ENCODE measurements at regions not wholly inside any gene's neighbourhood (a gene's known extent, or its start where the extent isn't known, plus 50 kb on each side); places are given as distances from the start of the nearest gene placed in this dataset.

DNA sequence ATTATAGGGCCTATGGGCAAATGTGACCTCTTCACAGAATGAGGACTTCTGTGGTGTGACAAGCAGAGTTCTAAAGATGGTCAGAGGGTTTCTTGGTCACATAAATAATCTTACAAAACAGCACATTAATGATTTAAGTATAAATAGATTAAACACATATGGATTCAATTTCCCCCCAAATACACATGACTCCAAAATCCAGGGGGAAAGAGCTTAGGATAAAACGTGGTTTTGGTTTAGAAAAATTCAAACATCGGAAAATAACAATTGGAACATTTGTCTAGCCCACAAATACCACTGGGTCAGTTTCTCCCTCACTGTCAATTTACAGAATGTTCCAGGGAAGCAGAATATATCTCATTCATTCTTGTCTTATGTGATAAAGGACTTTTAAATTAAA is 283.1 kb downstream of the COG6 start:
- DNase-seq (ENCODE audit: low read depth): no peak

DNA sequence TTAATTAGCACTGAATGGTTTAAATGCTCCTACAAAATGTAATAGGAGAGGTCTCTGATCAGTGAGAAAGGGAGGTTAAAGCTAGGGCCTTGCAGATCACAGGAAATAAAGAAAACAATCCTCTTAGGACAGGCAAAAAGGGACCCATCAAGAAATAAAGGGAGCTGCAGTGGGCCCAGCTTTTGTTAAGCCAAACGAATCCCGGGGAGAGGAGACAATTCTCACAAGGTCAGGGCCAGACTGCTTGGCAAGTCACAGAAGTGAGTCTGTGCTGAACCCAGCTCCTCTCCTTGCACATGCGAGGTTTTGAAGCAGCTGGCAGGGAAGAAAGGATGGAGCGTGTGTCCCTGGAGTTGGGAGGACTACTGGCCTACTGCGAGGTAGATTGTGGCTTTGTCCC is 285.8 kb downstream of the COG6 start:
- DNase-seq (ENCODE audit: low read depth): no peak

DNA sequence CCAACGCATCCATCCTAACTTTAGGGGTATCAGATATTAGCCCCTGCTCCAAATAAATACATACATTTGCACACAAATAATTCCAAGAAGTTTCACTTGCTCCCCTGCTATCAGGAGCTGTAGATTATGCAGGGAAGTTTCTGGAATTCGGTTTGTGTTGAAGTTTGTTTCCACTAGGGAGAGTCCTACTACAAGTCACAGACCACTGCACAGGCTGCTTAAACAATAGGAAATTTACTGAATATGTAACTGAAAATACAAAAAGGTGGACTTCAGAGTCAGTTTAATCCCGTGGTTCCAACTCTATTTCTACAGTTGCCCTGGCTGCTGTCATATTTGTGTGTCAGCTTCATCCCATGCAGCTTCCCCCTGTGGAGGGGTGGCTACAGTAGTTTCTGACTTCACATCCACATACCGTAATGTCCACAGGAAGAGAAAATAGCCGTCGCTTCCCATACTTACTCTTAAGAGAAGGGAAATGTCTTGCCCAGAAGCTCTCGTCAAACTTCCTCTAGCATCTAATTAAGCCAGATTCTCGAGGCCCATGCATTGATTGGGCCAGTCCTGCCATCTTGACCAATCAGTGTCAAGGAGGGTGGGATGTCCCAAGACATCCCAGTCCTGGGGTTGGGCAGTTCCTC is 286.6 kb downstream of the COG6 start:
- no peak for DNase-seq (ENCODE audit: low read depth)

GRCh38 chr13:39942552-39943273 is 287.3 kb downstream of the COG6 start:
- DNase-seq (ENCODE audit: low read depth): peak; percentile 81

DNA sequence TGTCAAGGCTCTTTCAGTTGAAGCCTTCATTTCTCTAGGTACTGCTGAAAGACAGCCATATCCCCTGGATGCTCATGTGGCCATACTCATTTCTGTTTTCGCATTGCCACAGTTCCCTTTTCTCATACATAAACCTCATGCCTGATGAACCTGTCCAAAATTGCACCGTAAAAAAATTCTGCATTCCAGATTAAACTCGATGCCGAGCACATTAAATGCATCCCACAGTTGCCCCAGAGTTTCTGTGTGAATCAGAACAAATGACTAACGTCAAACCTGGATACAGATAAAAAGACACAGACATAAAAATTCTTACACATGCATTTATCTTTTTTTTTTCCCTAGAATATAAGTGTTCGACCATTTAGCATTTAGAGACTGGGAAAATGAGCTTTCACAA is 288.2 kb downstream of the COG6 start:
- no peak for DNase-seq (ENCODE audit: low read depth)

DNA sequence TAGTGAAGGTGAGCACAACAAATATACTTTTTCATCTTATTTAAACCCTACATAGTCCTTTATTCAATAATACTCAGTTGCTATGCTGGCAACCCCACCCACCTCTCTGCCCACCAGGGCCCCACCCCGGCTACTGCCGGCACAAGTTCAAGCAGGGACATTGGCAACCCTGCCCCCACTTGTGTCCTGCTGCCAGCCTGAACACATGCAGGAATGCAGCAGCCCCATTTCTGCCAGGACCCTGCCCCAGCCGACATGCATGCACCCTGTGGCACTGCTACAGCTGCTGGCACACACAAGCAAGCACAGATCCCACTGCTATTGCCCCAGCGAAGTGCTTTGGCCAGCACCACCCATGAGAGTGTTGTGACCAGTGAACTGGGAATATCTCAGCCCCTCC is 289.8 kb downstream of the COG6 start:
- DNase-seq (ENCODE audit: low read depth): no peak

GRCh38 chr13:39946769-39947168 is 291.3 kb downstream of the COG6 start:
- DNase-seq (ENCODE audit: low read depth): no peak

DNA sequence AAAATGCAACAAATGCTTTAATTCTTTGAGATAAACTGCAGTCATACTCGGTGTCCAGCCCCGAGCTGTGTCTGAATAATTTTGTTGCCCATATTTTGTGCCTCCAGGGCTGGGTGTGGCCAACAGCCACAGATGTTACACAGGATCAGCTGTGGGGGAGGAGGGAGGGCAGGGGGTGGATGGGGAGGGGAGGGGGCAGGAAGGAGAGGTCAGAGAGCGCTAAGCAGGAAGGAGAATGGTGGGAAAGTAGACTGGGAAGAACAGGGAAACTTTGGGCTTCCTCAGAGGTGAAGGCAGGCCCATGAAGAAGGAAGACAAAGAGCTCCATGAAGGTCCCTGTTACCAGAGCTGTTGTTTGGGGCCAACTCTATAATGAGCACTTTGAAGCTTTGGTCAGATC is 295.8 kb downstream of the COG6 start:
- no peak for DNase-seq (ENCODE audit: low read depth)

DNA sequence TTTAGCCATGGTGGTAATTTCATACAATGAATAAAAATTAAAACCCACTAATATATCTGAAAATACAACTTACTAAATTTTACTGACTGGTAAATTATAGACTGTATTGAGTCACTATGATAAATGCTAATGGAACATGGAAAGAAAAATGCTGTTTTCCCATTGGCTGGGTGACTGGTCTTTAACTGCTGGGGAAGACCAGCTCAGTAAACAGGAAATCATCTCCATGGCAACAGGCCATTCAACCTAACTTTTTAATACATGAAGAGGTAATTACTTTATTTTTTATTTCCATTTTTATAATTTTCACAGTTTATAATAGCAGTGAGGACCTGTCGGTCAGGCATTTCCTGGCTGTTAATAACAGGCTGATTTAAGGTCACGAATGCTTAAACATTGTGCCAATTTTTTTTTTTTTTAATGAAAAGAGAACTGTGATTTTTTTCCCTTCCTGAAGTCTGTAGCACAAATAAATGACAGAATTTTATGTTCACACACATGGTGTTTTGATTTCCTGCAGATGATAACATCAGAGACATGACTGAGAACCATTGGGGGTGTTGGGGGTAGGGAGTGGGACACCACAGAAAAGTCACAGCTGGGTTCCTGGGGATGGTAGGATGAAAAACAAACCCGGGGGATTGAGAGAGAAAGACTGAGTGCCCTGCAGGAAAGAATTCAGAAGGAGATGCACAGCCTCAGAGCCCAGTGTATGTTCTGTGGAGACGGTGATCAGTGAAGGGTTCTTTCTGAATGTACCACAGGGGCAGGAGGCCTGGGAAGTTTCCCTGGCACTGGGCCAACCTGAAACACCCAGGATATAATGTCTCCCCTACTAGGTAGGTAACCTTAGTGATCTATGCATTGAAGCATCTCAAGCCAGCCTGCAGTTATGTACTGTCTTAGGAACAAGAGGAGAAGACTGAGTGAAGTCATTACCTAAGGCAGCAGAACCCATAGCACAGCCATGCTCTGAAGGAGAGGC is 297.1 kb downstream of the COG6 start:
- DNase-seq (ENCODE audit: low read depth): no peak

GRCh38 chr13:39954476-39954875 is 299.0 kb downstream of the COG6 start:
- no peak for DNase-seq (ENCODE audit: low read depth)

- DNase-seq (ENCODE audit: low read depth): no peak
Observed at GRCh38 chr13:39955560-39955959, 300.1 kb downstream of the COG6 start.

GRCh38 chr13:39956036-39956435 is 300.6 kb downstream of the COG6 start:
- no peak for DNase-seq (ENCODE audit: low read depth)

- DNase-seq (ENCODE audit: low read depth): no peak
Observed at GRCh38 chr13:39957868-39958677, 302.6 kb downstream of the COG6 start.

- DNase-seq (ENCODE audit: low read depth): no peak
Observed at GRCh38 chr13:39959497-39960144, 304.2 kb downstream of the COG6 start.

DNA sequence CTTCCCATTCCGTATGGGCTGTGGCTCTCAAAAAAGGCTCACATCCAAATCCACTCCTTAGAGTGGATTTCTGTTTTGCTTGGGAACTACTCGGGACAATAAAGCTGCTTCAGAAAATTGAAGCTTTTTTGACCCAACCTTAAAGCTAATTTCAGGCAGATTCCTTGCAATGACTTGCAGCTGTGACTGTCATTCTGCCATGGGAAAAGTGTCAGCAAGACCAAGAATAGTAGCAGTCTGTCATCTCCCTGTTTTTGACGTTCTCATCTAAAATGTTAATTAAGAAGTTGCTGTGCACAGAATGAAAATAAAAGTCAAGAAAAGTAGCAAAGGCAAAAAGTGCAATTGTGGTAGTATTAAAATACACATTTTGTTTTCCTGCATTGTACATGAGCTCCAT is 304.7 kb downstream of the COG6 start:
- DNase-seq (ENCODE audit: low read depth): no peak

- DNase-seq (ENCODE audit: low read depth): no peak
Observed at GRCh38 chr13:39961036-39961435, 305.6 kb downstream of the COG6 start.

- no peak for DNase-seq (ENCODE audit: low read depth)
Observed at GRCh38 chr13:39963612-39964011, 308.1 kb downstream of the COG6 start.

- no peak for DNase-seq (ENCODE audit: low read depth)
Observed at GRCh38 chr13:39965309-39965708, 309.8 kb downstream of the COG6 start.

DNA sequence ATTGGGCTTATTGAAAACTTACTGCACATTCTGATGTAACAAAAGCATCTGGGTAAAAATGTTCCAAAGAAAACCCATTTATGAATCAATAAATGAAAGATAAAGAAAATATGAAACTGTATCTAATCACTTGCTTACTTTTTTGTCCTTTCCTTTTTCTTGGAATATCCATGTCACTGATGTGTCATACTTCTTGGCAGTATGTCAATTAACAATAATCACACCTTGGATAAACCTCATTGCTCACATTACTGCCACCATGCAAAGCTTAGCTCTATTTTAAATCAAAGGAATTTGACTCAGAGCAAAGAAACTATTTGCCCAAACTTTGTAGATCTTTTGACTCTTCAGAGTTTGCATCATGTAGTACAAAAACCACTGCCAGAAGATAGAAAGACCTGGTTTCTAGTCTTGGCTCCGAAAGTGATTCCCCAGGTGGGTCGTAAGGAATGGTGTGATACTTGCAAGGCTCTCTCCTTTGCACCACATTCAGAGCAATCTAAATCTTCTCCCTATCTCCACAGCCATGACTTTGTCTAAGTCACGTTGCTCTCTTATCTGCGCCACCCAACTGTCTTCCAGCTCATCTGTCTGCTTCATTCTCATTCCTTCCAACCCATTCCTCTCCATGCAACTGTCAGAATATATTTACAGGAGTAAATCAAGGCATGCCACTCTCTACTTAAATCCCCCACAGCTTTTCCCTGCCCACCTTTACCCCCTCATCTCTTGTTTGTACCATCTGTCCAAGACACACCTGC is 311.9 kb downstream of the COG6 start:
- DNase-seq (ENCODE audit: low read depth): no peak

GRCh38 chr13:39968646-39969475 is 313.4 kb downstream of the COG6 start:
- no peak for DNase-seq (ENCODE audit: low read depth)
